A549 (cell line): ENCODE measurements at regions not wholly inside any gene's neighbourhood (a gene's known extent, or its start where the extent isn't known, plus 50 kb on each side); places are given as distances from the start of the nearest gene placed in this dataset.

ENCODE experiments used
- CHD4 ChIP-seq: fragments of 200-600 bp; sonication (generic); IDR thresholded peaks from 2 replicates; pipeline ENCODE4 v1.6.1; 2016; ENCODE audit warnings: antibody characterized with exemption, mild to moderate bottlenecking, borderline replicate concordance
- CTCF ChIP-seq: fragments of >200 bp; sonication (Bioruptor Twin); formaldehyde crosslinking; IDR thresholded peaks from 3 replicates; pipeline ENCODE4 v1.5.1; 2016
- MAX ChIP-seq: IDR thresholded peaks from 2 replicates; pipeline ENCODE4 v1.6.1; 2012
- RAD21 ChIP-seq, 2 experiments: fragments of >200 bp in 1 of 2; sonication (Bioruptor Twin) in 1 of 2; formaldehyde crosslinking in 1 of 2; IDR thresholded peaks in 1 of 2; conservative IDR thresholded peaks in 1 of 2; 2 replicates in 1 of 2; 3 replicates in 1 of 2; pipeline ENCODE4 v1.6.1; 2012 to 2018; ENCODE audit warnings: inconsistent platforms in 1 of 2
- RCOR1 ChIP-seq: fragments of 150-350 bp; IDR thresholded peaks from 2 replicates; pipeline ENCODE4 v1.6.1; 2014; ENCODE audit warnings: antibody characterized with exemption, low read length, low read depth
- ZNF302 ChIP-seq: fragments of 250-450 bp; sonication (Bioruptor Pico); IDR thresholded peaks from 2 replicates; pipeline ENCODE4 v1.9.0; 2021; ENCODE audit warnings: inconsistent platforms, mild to moderate bottlenecking, moderate library complexity

- TF ChIP-seq CHD4 (no peak), RAD21 (conservative IDR thresholded peaks at IDR 0.05 in 1 of 2, IDR thresholded peaks at IDR 0.05 in 1 of 2) (no peak), CTCF (no peak), MAX (no peak), ZNF302 (CRISPR knock-in tag) (no peak), RCOR1 (no peak)
Observed at GRCh38 chr3:107189158-107189791, 188.0 kb upstream of the CCDC54 start.
